ENCODE measurements at regions not wholly inside any gene's neighbourhood (a gene's known extent, or its start where the extent isn't known, plus 50 kb on each side); places are given as distances from the start of the nearest gene placed in this dataset.
A peak's percentile ranks its signal among the peaks of the same experiment; 100 is the strongest.

DNA sequence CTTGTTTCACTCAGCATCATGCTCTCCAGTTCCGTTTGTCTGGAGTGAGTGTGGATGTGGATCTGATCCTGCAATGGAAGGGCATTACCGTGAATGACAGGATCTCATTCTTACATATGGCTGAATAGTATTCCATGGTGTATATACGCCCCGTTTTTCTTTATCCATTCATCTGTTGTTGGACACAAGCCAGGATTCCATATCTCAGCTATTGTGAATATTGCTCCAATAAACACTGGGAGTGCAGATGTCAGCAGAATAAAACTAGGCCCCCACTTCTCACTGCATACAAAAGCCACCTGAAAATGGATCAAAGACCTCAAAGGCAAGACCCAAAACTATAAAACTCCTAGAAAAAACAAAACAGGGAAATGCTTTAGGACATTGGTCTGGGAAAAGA is 120.3 kb upstream of the TMPRSS2 start:
- Mint-ChIP-seq H3K27me3 (peaks cover 3% of the 10 kb centered on the region), H3K4me3 (ENCODE audit: low read depth) (no peak overlapping the region), H3K9me3 (ENCODE audit: low read depth) (peaks cover 3% of the 10 kb centered on the region), H3K27ac (no peak overlapping the region), H3K4me1 (ENCODE audit: low read depth) (no peaks in the 10 kb centered on the region), H3K36me3 (ENCODE audit: insufficient read depth) (no peaks in the 10 kb centered on the region)
- TF ChIP-seq, protein P1, sequence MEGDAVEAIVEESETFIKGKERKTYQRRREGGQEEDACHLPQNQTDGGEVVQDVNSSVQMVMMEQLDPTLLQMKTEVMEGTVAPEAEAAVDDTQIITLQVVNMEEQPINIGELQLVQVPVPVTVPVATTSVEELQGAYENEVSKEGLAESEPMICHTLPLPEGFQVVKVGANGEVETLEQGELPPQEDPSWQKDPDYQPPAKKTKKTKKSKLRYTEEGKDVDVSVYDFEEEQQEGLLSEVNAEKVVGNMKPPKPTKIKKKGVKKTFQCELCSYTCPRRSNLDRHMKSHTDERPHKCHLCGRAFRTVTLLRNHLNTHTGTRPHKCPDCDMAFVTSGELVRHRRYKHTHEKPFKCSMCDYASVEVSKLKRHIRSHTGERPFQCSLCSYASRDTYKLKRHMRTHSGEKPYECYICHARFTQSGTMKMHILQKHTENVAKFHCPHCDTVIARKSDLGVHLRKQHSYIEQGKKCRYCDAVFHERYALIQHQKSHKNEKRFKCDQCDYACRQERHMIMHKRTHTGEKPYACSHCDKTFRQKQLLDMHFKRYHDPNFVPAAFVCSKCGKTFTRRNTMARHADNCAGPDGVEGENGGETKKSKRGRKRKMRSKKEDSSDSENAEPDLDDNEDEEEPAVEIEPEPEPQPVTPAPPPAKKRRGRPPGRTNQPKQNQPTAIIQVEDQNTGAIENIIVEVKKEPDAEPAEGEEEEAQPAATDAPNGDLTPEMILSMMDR (IDR thresholded peaks at IDR 0.05; ENCODE audit: unreplicated experiment): no peak
- no peak for DNase-seq (ENCODE audit: low spot score, unreplicated experiment)

DNA sequence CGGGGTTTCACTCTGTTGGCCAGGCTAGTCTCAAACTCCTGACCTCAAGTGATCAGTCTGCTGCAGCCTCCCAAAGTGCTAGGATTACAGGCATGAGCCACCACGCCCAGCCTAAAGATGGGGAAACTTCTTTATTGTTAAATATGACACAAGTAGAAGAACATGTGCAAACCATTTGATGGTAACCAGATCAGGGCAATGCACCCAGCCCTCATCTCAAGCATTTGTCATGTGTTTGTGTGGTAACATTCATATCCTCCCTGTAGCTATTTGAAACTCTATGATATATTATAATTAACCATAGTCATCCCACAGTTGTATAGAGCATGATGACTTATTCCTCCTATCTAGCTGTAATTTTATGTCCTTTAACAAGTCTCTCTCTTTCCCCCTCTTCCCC is 119.5 kb upstream of the TMPRSS2 start:
- DNase-seq (ENCODE audit: low spot score, unreplicated experiment): no peak
- no peak overlapping the region for H3K4me3 Mint-ChIP-seq (ENCODE audit: low read depth)
- no peaks in the 10 kb centered on the region for H3K36me3 Mint-ChIP-seq (ENCODE audit: insufficient read depth)
- peaks cover 4% of the 10 kb centered on the region for H3K27me3 Mint-ChIP-seq
- no peaks in the 10 kb centered on the region for H3K4me1 Mint-ChIP-seq (ENCODE audit: low read depth)
- H3K27ac Mint-ChIP-seq: no peak overlapping the region
- peaks cover 3% of the 10 kb centered on the region for H3K9me3 Mint-ChIP-seq (ENCODE audit: low read depth)
- TF ChIP-seq, protein P1 (IDR thresholded peaks at IDR 0.05; ENCODE audit: unreplicated experiment): no peak

DNA sequence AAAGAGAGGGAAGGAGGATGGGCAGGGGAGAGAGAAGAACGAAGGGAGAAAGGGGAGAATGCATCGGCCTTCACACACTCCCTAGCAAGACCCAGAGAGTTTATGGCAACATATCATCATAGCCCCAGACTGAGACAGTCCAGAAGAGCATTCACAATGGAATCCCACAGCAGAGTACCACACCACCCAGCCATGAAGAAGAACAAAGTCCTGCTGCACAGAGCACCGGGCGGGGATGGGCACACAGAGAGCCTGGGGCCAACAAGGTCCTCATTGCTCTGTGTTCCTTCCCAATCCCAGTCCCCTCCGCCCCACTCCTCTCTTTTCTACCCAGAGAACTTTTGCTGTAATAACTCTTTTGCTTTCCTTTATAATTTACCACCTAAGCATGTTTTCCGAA is 118.1 kb upstream of the TMPRSS2 start:
- Mint-ChIP-seq H3K4me1 (ENCODE audit: low read depth) (no peaks in the 10 kb centered on the region), H3K9me3 (ENCODE audit: low read depth) (peaks cover 3% of the 10 kb centered on the region), H3K4me3 (ENCODE audit: low read depth) (no peak overlapping the region), H3K27ac (no peak overlapping the region), H3K36me3 (ENCODE audit: insufficient read depth) (no peaks in the 10 kb centered on the region), H3K27me3 (peaks cover 3% of the 10 kb centered on the region)
- DNase-seq (ENCODE audit: low spot score, unreplicated experiment): no peak
- TF ChIP-seq, protein P1 (IDR thresholded peaks at IDR 0.05; ENCODE audit: unreplicated experiment): no peak

DNA sequence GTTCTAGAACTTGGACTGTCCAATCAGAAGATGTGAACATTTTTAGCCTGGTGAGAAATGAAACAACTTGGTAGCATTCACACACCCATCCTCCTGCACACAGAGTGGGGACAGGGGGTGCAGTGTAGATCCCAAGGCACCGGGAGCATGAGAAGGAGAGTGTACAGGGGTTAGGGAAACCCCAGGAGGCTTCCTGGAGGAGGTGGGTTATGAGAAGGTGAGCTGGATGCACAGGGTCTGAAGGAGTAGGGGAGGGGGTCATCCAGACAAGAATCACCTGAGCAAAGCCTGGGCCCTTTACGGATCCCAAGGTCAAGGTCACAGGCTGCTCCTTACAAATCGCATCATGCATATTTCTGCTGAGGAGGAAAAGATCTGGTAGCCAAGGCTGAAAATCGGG is 117.5 kb upstream of the TMPRSS2 start:
- peaks cover 3% of the 10 kb centered on the region for H3K27me3 Mint-ChIP-seq
- H3K4me3 Mint-ChIP-seq (ENCODE audit: low read depth): no peak overlapping the region
- peaks cover 3% of the 10 kb centered on the region for H3K9me3 Mint-ChIP-seq (ENCODE audit: low read depth)
- DNase-seq (ENCODE audit: low spot score, unreplicated experiment): no peak
- H3K27ac Mint-ChIP-seq: peak overlapping the region; percentile 2
- H3K4me1 Mint-ChIP-seq (ENCODE audit: low read depth): no peaks in the 10 kb centered on the region
- no peaks in the 10 kb centered on the region for H3K36me3 Mint-ChIP-seq (ENCODE audit: insufficient read depth)
- TF ChIP-seq, protein P1 (IDR thresholded peaks at IDR 0.05; ENCODE audit: unreplicated experiment): no peak

DNA sequence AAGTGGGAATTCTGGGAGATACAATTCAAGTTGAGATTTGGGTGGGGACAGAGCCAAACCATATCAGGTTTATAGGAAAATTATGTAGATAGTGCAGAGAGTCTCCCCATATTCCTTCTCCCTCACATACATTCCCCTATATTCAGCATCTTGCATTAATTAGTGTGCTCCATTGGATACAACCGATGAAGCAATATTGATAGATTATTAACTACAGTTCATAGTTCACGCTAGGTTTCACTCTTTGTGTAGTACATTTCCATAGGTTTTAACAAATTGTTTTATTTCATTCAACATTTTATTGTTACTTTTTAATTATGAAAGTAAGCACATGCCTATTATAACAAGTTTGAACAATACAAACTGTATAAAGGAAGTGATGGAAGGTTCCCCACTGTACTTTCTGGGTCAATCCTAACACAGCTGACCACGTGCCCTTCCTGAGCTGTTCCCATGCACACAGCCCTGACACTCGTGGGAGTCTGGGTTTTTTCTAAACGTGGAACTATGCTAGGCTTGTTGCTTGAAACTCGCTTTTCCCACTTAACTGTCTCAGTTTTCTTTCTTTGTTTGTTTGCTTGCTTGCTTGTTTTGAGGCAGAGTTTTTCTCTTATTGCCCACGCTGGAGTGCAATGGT is 116.8 kb upstream of the TMPRSS2 start:
- DNase-seq (ENCODE audit: low spot score, unreplicated experiment): no peak
- Mint-ChIP-seq H3K4me1 (ENCODE audit: low read depth) (no peaks in the 10 kb centered on the region), H3K9me3 (ENCODE audit: low read depth) (peaks cover 3% of the 10 kb centered on the region), H3K4me3 (ENCODE audit: low read depth) (no peak overlapping the region), H3K27me3 (peaks cover 7% of the 10 kb centered on the region), H3K36me3 (ENCODE audit: insufficient read depth) (no peaks in the 10 kb centered on the region), H3K27ac (no peak overlapping the region)
- TF ChIP-seq, protein P1 (IDR thresholded peaks at IDR 0.05; ENCODE audit: unreplicated experiment): no peak
